Osteoblast (primary cell): ENCODE measurements at regions not wholly inside any gene's neighbourhood (a gene's known extent, or its start where the extent isn't known, plus 50 kb on each side); places are given as distances from the start of the nearest gene placed in this dataset.

ENCODE experiments used
- DNase-seq: peaks from one replicate; pipeline ENCODE4 v3.0.0; 2011; ENCODE audit warnings: low spot score, mixed read lengths; ENCODE audit not compliant: insufficient read length; ENCODE audit errors: missing footprints
- H2AFZ ChIP-seq: 2 replicates; pipeline ENCODE4 v1.6.0; 2011; ENCODE audit warnings: mild to moderate bottlenecking, low read length
- H3K27ac ChIP-seq: 2 replicates; pipeline ENCODE4 v1.5.1; 2011; ENCODE audit warnings: mild to moderate bottlenecking, low read depth, low read length, moderate library complexity
- H3K27me3 ChIP-seq: 2 replicates; pipeline ENCODE4 v1.6.0; 2012; ENCODE audit warnings: mild to moderate bottlenecking, control low read depth, inconsistent platforms, low read length, moderate library complexity; ENCODE audit not compliant: insufficient read depth
- H3K36me3 ChIP-seq: 2 replicates; pipeline ENCODE4 v1.5.1; 2011; ENCODE audit warnings: mild to moderate bottlenecking, low read length, control low read depth, moderate library complexity; ENCODE audit not compliant: insufficient read depth
- H3K4me1 ChIP-seq: 2 replicates; pipeline ENCODE4 v1.5.1; 2011; ENCODE audit warnings: mild to moderate bottlenecking, low read length, control low read depth, moderate library complexity; ENCODE audit not compliant: insufficient read depth
- H3K4me2 ChIP-seq: 2 replicates; pipeline ENCODE4 v1.6.0; 2011; ENCODE audit warnings: mild to moderate bottlenecking, low read length; ENCODE audit not compliant: insufficient read depth
- H3K4me3 ChIP-seq: fragments of 200-600 bp; sonication (generic); 3 replicates; pipeline ENCODE4 v1.5.1; 2012; ENCODE audit warnings: mild to moderate bottlenecking, low read length, inconsistent platforms; ENCODE audit not compliant: insufficient read depth
- H3K79me2 ChIP-seq: 2 replicates; pipeline ENCODE4 v1.6.0; 2012; ENCODE audit warnings: mild to moderate bottlenecking, low read length, control low read depth, inconsistent platforms; ENCODE audit not compliant: insufficient read depth
- H3K9me3 ChIP-seq: 2 replicates; pipeline ENCODE4 v1.5.1; 2011; ENCODE audit warnings: low read depth, low read length, control low read depth
- H4K20me1 ChIP-seq: 2 replicates; pipeline ENCODE4 v1.6.0; 2012; ENCODE audit warnings: mild to moderate bottlenecking, low read length, control low read depth; ENCODE audit not compliant: insufficient read depth
- CTCF ChIP-seq: IDR thresholded peaks from 2 replicates; pipeline ENCODE4 v1.5.1; 2011; ENCODE audit warnings: mild to moderate bottlenecking, low read depth, low read length, moderate library complexity; ENCODE audit errors: extremely low read depth

DNA sequence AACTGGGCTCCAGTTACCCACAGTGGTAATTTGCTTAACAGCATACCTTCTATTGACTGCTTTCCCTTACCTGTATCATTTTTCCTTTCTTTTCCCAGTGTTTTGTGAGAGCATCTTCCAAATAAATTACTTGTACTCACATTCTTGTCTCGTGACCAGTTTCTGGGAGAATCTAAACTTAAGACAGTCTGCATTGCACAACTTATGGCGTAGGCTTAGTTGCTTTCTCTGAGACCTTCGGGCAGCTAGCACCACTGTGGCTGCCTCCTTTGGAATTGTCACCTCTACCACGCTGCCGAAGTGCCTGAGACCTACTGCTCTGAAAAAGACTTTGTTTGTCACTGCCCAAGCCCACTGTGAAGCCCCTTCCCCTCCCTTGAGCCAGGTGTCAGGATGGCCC is 188.1 kb upstream of the BMP2 start:
- Histone ChIP-seq H3K4me3 (no peak overlapping the region), H3K4me2 (no peak overlapping the region), H3K36me3 (no peaks in the 10 kb centered on the region), H3K27ac (no peak overlapping the region), H3K79me2 (no peaks in the 10 kb centered on the region), H3K9me3 (no peaks in the 10 kb centered on the region), H3K27me3 (no peaks in the 10 kb centered on the region), H4K20me1 (no peaks in the 10 kb centered on the region), H2AFZ (no peak overlapping the region), H3K4me1 (peaks cover 6% of the 10 kb centered on the region)
- no peak for TF ChIP-seq CTCF
- no peak for DNase-seq

- Histone ChIP-seq H2AFZ (no peak overlapping the region), H3K27me3 (no peaks in the 10 kb centered on the region), H3K4me3 (no peak overlapping the region), H3K36me3 (no peaks in the 10 kb centered on the region), H3K4me1 (peaks cover under 1% of the 10 kb centered on the region), H3K79me2 (no peaks in the 10 kb centered on the region), H3K9me3 (no peaks in the 10 kb centered on the region), H3K4me2 (no peak overlapping the region), H4K20me1 (no peaks in the 10 kb centered on the region), H3K27ac (no peak overlapping the region)
- TF ChIP-seq CTCF, result no peak
- DNase-seq, result no peak
Observed at GRCh38 chr20:6577451-6577850, 190.0 kb upstream of the BMP2 start.

GRCh38 chr20:6576726-6577125 is 190.8 kb upstream of the BMP2 start:
- H2AFZ ChIP-seq, result no peak overlapping the region
- no peaks in the 10 kb centered on the region for H3K4me1 ChIP-seq
- H4K20me1 ChIP-seq, result no peaks in the 10 kb centered on the region
- no peaks in the 10 kb centered on the region for H3K27me3 ChIP-seq
- no peak for DNase-seq
- no peak for TF ChIP-seq CTCF
- H3K4me3 ChIP-seq, result no peak overlapping the region
- no peaks in the 10 kb centered on the region for H3K79me2 ChIP-seq
- no peak overlapping the region for H3K27ac ChIP-seq
- H3K4me2 ChIP-seq, result no peak overlapping the region
- H3K36me3 ChIP-seq, result no peaks in the 10 kb centered on the region
- H3K9me3 ChIP-seq, result no peaks in the 10 kb centered on the region

- Histone ChIP-seq H3K4me3 (no peak overlapping the region), H2AFZ (no peak overlapping the region), H3K36me3 (no peaks in the 10 kb centered on the region), H3K9me3 (no peaks in the 10 kb centered on the region), H3K4me1 (no peaks in the 10 kb centered on the region), H3K27me3 (no peaks in the 10 kb centered on the region), H4K20me1 (no peaks in the 10 kb centered on the region), H3K79me2 (no peaks in the 10 kb centered on the region), H3K4me2 (no peak overlapping the region), H3K27ac (no peak overlapping the region)
- DNase-seq, result no peak
- no peak for TF ChIP-seq CTCF
Observed at GRCh38 chr20:6575912-6576401, 191.5 kb upstream of the BMP2 start.
